Natural killer cell (primary cell): ENCODE measurements at regions not wholly inside any gene's neighbourhood (a gene's known extent, or its start where the extent isn't known, plus 50 kb on each side); places are given as distances from the start of the nearest gene placed in this dataset.

Experiments
- ATAC-seq, 3 donors: fragments of 150-1000 bp in 2 of 3; fragments of 200-7000 bp in 1 of 3; cut with Tn5 transposase; 1 replicate in 1 of 3; 2 replicates in 2 of 3; pipeline ENCODE4 v1.10.0; 2021; ENCODE audit warnings: mild to moderate bottlenecking in 2 of 3, moderate library complexity in 2 of 3
- DNase-seq, 2 donors: peaks; one replicate each; pipeline versions ENCODE4 v3.0.0 to v3.0.0-alpha.2; 2013 to 2021; ENCODE audit warnings: mixed read lengths in 1 of 2
- H3K27ac ChIP-seq: one replicate; pipeline ENCODE4 v1.5.1; 2013; ENCODE audit warnings: mild to moderate bottlenecking, low read length
- H3K27me3 ChIP-seq: one replicate; pipeline ENCODE4 v1.6.1; 2013; ENCODE audit warnings: low read length; ENCODE audit not compliant: control insufficient read depth, insufficient read depth
- H3K36me3 ChIP-seq: one replicate; pipeline ENCODE4 v1.6.1; 2013; ENCODE audit warnings: low read length; ENCODE audit not compliant: control insufficient read depth, insufficient read depth
- H3K4me1 ChIP-seq: one replicate; pipeline ENCODE4 v1.6.1; 2013; ENCODE audit warnings: low read length; ENCODE audit not compliant: control insufficient read depth, insufficient read depth
- H3K4me3 ChIP-seq: one replicate; pipeline ENCODE4 v1.5.1; 2013; ENCODE audit warnings: low read length
- H3K9me3 ChIP-seq: one replicate; pipeline ENCODE4 v1.6.1; 2013; ENCODE audit warnings: low read length; ENCODE audit not compliant: control insufficient read depth, insufficient read depth
- H3K27ac Mint-ChIP-seq, 2 donors: one replicate each; pipeline ENCODE4 v1.8.0; 2022; ENCODE audit warnings: mild to moderate bottlenecking in 2 of 2, mixed read lengths in 2 of 2, moderate library complexity in 1 of 2
- H3K27me3 Mint-ChIP-seq, 2 donors: one replicate each; pipeline ENCODE4 v1.8.0; 2022; ENCODE audit warnings: low read depth in 2 of 2, mixed read lengths in 2 of 2
- H3K36me3 Mint-ChIP-seq: one replicate; pipeline ENCODE4 v1.8.0; 2022; ENCODE audit warnings: mixed read lengths
- H3K4me1 Mint-ChIP-seq, 2 donors: one replicate each; pipeline ENCODE4 v1.8.0; 2022; ENCODE audit warnings: mixed read lengths in 2 of 2
- H3K4me3 Mint-ChIP-seq: one replicate; pipeline ENCODE4 v1.8.0; 2022; ENCODE audit warnings: mild to moderate bottlenecking, moderate library complexity, mixed read lengths
- H3K9me3 Mint-ChIP-seq, 2 donors: one replicate each; pipeline ENCODE4 v1.8.0; 2022; ENCODE audit warnings: mixed read lengths in 2 of 2
- CTCF ChIP-seq: fragments of 200-600 bp; IDR thresholded peaks from one replicate; pipeline ENCODE4 v1.8.0; 2022; ENCODE audit warnings: antibody characterized with exemption
- WGBS: methylation state at CpG from one replicate; pipeline ENCODE4 v1.1.7; 2013; ENCODE audit warnings: missing lambda C conversion rate; ENCODE audit not compliant: insufficient coverage; 5-methylcytosine and 5-hydroxymethylcytosine counted together
- intact Hi-C: fragments of 100-400 bp; cut with micrococcal nuclease; formaldehyde crosslinking; loops from one replicate; pipeline ENCODE4 v1.14.2; 2022

- no peaks in the 10 kb centered on the region for H3K9me3 ChIP-seq
- intact Hi-C loops, result no loop called here
- Mint-ChIP-seq H3K36me3 (no peaks in the 10 kb centered on the region), H3K27ac (no peak overlapping the region), H3K9me3 (no peaks in the 10 kb centered on the region), H3K4me1 (no peaks in the 10 kb centered on the region), H3K27me3 (no peaks in the 10 kb centered on the region), H3K4me3 (no peak overlapping the region)
- H3K36me3 ChIP-seq, result no peaks in the 10 kb centered on the region
- no peaks in the 10 kb centered on the region for H3K27me3 ChIP-seq
- no peaks in the 10 kb centered on the region for H3K4me1 ChIP-seq
- TF ChIP-seq CTCF, result no peak
- ATAC-seq (no peak), DNase-seq (no peak)
- H3K4me3 ChIP-seq, result no peak overlapping the region
- H3K27ac ChIP-seq, result no peak overlapping the region
- 93% methylated on average over 1 of the region's 1 CpG for WGBS
Observed at GRCh38 chr1:208433086-208433485, 188.9 kb upstream of the PLXNA2 start.

GRCh38 chr1:208433971-208434370 lies 189.8 kb upstream of the PLXNA2 start:
- no peak for ATAC-seq
- intact Hi-C loops, result no loop called here
- no peaks in the 10 kb centered on the region for H3K9me3 Mint-ChIP-seq
- H3K27me3 Mint-ChIP-seq, result no peaks in the 10 kb centered on the region
- Histone ChIP-seq H3K4me3 (no peak overlapping the region), H3K36me3 (no peaks in the 10 kb centered on the region), H3K4me1 (no peaks in the 10 kb centered on the region), H3K9me3 (no peaks in the 10 kb centered on the region), H3K27ac (no peak overlapping the region), H3K27me3 (no peaks in the 10 kb centered on the region)
- no peak overlapping the region for H3K27ac Mint-ChIP-seq
- no peak for TF ChIP-seq CTCF
- no peaks in the 10 kb centered on the region for H3K4me1 Mint-ChIP-seq
- DNase-seq, result no peak
- H3K36me3 Mint-ChIP-seq, result no peaks in the 10 kb centered on the region
- WGBS, result 95% methylated on average over 4 of the region's 4 CpGs
- H3K4me3 Mint-ChIP-seq, result no peak overlapping the region

GRCh38 chr1:208437401-208437800 lies 193.2 kb upstream of the PLXNA2 start:
- no peak for ATAC-seq
- 42% methylated on average over 3 of the region's 3 CpGs for WGBS
- no peaks in the 10 kb centered on the region for H3K4me1 ChIP-seq
- TF ChIP-seq CTCF, result no peak
- Mint-ChIP-seq H3K4me3 (no peak overlapping the region), H3K4me1 (no peaks in the 10 kb centered on the region), H3K36me3 (no peaks in the 10 kb centered on the region), H3K27me3 (no peaks in the 10 kb centered on the region), H3K27ac (no peak overlapping the region), H3K9me3 (peaks cover 0 to 3% of the 10 kb centered on the region in 2 donors)
- DNase-seq, result no peak
- no peaks in the 10 kb centered on the region for H3K36me3 ChIP-seq
- H3K4me3 ChIP-seq, result no peak overlapping the region
- no peaks in the 10 kb centered on the region for H3K9me3 ChIP-seq
- no peaks in the 10 kb centered on the region for H3K27me3 ChIP-seq
- H3K27ac ChIP-seq, result no peak overlapping the region
- intact Hi-C loops, result no loop called here

GRCh38 chr1:208438112-208438699 lies 194.0 kb upstream of the PLXNA2 start:
- no peaks in the 10 kb centered on the region for H3K36me3 ChIP-seq
- ATAC-seq (no peak), DNase-seq (no peak)
- H3K27ac Mint-ChIP-seq, result no peak overlapping the region
- no peak overlapping the region for H3K4me3 Mint-ChIP-seq
- WGBS, result 63% methylated on average over 1 of the region's 2 CpGs
- no peak overlapping the region for H3K4me3 ChIP-seq
- intact Hi-C loops, result no loop called here
- H3K27ac ChIP-seq, result no peak overlapping the region
- no peaks in the 10 kb centered on the region for H3K27me3 Mint-ChIP-seq
- H3K4me1 Mint-ChIP-seq, result no peaks in the 10 kb centered on the region
- H3K9me3 Mint-ChIP-seq, result peaks cover 2 to 9% of the 10 kb centered on the region in 2 donors
- no peaks in the 10 kb centered on the region for H3K9me3 ChIP-seq
- no peak for TF ChIP-seq CTCF
- H3K36me3 Mint-ChIP-seq, result peaks cover 4% of the 10 kb centered on the region
- H3K4me1 ChIP-seq, result no peaks in the 10 kb centered on the region
- no peaks in the 10 kb centered on the region for H3K27me3 ChIP-seq
